CD14-positive monocyte (primary cell): ENCODE measurements at regions not wholly inside any gene's neighbourhood (a gene's known extent, or its start where the extent isn't known, plus 50 kb on each side); places are given as distances from the start of the nearest gene placed in this dataset.

Experiments
- DNase-seq, 3 donors: peaks; one replicate each; pipeline ENCODE4 v3.0.0-alpha.2; 2011 to 2022
- H2AFZ ChIP-seq: 2 replicates; pipeline ENCODE4 v1.6.0; 2012; ENCODE audit warnings: mild to moderate bottlenecking, low read depth, low read length, inconsistent platforms; ENCODE audit not compliant: insufficient read depth, poor library complexity, severe bottlenecking
- H3K27ac ChIP-seq, 2 donors: 1 replicate in 1 of 2; 2 replicates in 1 of 2; pipeline ENCODE4 v1.5.1; 2012 to 2013; ENCODE audit warnings: low read length in 2 of 2, control low read depth in 1 of 2, inconsistent platforms in 1 of 2, low read depth in 1 of 2, mild to moderate bottlenecking in 1 of 2
- H3K27me3 ChIP-seq, 2 donors: one replicate each; pipeline versions ENCODE4 v1.6.0 to v1.6.1; 2011 to 2013; ENCODE audit warnings: low read length in 2 of 2; ENCODE audit not compliant: control insufficient read depth in 2 of 2, insufficient read depth in 2 of 2
- H3K36me3 ChIP-seq, 2 donors: replicated peaks in 1 of 2; 1 replicate in 1 of 2; 2 replicates in 1 of 2; pipeline versions ENCODE4 v1.5.1 to v1.6.1; 2012 to 2013; ENCODE audit warnings: low read length in 2 of 2, control low read depth in 1 of 2, inconsistent platforms in 1 of 2, mild to moderate bottlenecking in 1 of 2; ENCODE audit not compliant: insufficient read depth in 2 of 2, control insufficient read depth in 1 of 2
- H3K4me1 ChIP-seq, 2 donors: 1 replicate in 1 of 2; 2 replicates in 1 of 2; pipeline versions ENCODE4 v1.5.1 to v1.6.1; 2012 to 2013; ENCODE audit warnings: low read length in 2 of 2, control low read depth in 1 of 2, inconsistent platforms in 1 of 2, mild to moderate bottlenecking in 1 of 2, moderate library complexity in 1 of 2; ENCODE audit not compliant: insufficient read depth in 2 of 2, control insufficient read depth in 1 of 2
- H3K4me2 ChIP-seq: replicated peaks from 2 replicates; pipeline ENCODE3; 2012; ENCODE audit warnings: low read length, moderate library complexity, mild to moderate bottlenecking; ENCODE audit not compliant: poor library complexity, severe bottlenecking; ENCODE audit errors: extremely low read depth
- H3K4me3 ChIP-seq, 3 experiments: fragments of 200-600 bp in 1 of 3; sonication (generic) in 1 of 3; replicated peaks in 1 of 3; 1 replicate in 2 of 3; 2 replicates in 1 of 3; pipeline ENCODE4 v1.5.1; 2011 to 2013; ENCODE audit warnings: low read length in 3 of 3, mild to moderate bottlenecking in 3 of 3, control low read depth in 2 of 3, low read depth in 2 of 3, inconsistent platforms in 1 of 3, moderate library complexity in 1 of 3
- H3K79me2 ChIP-seq: 2 replicates; pipeline ENCODE4 v1.6.0; 2012; ENCODE audit warnings: mild to moderate bottlenecking, control low read depth, inconsistent platforms, low read length, moderate library complexity; ENCODE audit not compliant: insufficient read depth
- H3K9ac ChIP-seq: 2 replicates; pipeline ENCODE4 v1.6.0; 2017; ENCODE audit warnings: low read length, mild to moderate bottlenecking; ENCODE audit not compliant: insufficient read depth, poor library complexity, severe bottlenecking
- H3K9me3 ChIP-seq, 2 donors: replicated peaks in 1 of 2; 1 replicate in 1 of 2; 2 replicates in 1 of 2; pipeline versions ENCODE4 v1.5.1 to v1.6.1; 2012 to 2013; ENCODE audit warnings: low read length in 2 of 2, control low read depth in 1 of 2; ENCODE audit not compliant: control insufficient read depth in 1 of 2, insufficient read depth in 1 of 2
- H4K20me1 ChIP-seq: 2 replicates; pipeline ENCODE4 v1.6.0; 2012; ENCODE audit warnings: mild to moderate bottlenecking, low read length, control low read depth, moderate library complexity; ENCODE audit not compliant: insufficient read depth
- H3K27ac Mint-ChIP-seq, 7 donors: one replicate each; pipeline ENCODE4 v1.8.0; 2020; ENCODE audit warnings: mild to moderate bottlenecking in 7 of 7, mixed read lengths in 7 of 7, moderate library complexity in 6 of 7, inconsistent platforms in 2 of 7
- H3K27me3 Mint-ChIP-seq, 3 donors: one replicate each; pipeline ENCODE4 v1.8.0; 2021 to 2022; ENCODE audit warnings: low read depth in 3 of 3, mild to moderate bottlenecking in 3 of 3, mixed read lengths in 3 of 3, moderate library complexity in 3 of 3, inconsistent platforms in 1 of 3
- H3K36me3 Mint-ChIP-seq, 2 donors: one replicate each; pipeline ENCODE4 v1.8.0; 2020; ENCODE audit warnings: mixed read lengths in 2 of 2, inconsistent platforms in 1 of 2, mild to moderate bottlenecking in 1 of 2
- H3K4me1 Mint-ChIP-seq: one replicate; pipeline ENCODE4 v1.8.0; 2020; ENCODE audit warnings: mild to moderate bottlenecking, mixed read lengths
- H3K4me3 Mint-ChIP-seq, 2 donors: one replicate each; pipeline ENCODE4 v1.8.0; 2020; ENCODE audit warnings: mild to moderate bottlenecking in 2 of 2, mixed read lengths in 2 of 2, moderate library complexity in 1 of 2
- H3K9me3 Mint-ChIP-seq, 7 donors: one replicate each; pipeline ENCODE4 v1.8.0; 2020 to 2022; ENCODE audit warnings: mixed read lengths in 7 of 7, mild to moderate bottlenecking in 6 of 7, moderate library complexity in 6 of 7, inconsistent platforms in 2 of 7
- CTCF ChIP-seq: fragments of 200-600 bp; IDR thresholded peaks from one replicate; pipeline ENCODE4 v1.8.0; 2022; ENCODE audit warnings: antibody characterized with exemption, mild to moderate bottlenecking
- WGBS: methylation state at CpG from one replicate; pipeline ENCODE4 v1.1.5; 2013; ENCODE audit warnings: missing lambda C conversion rate; ENCODE audit not compliant: insufficient coverage; 5-methylcytosine and 5-hydroxymethylcytosine counted together
- intact Hi-C, 2 donors: fragments of 100-400 bp; cut with micrococcal nuclease; formaldehyde crosslinking; loops; one replicate each; pipeline versions ENCODE4 v1.15.0 to v1.15.1; 2023

DNA sequence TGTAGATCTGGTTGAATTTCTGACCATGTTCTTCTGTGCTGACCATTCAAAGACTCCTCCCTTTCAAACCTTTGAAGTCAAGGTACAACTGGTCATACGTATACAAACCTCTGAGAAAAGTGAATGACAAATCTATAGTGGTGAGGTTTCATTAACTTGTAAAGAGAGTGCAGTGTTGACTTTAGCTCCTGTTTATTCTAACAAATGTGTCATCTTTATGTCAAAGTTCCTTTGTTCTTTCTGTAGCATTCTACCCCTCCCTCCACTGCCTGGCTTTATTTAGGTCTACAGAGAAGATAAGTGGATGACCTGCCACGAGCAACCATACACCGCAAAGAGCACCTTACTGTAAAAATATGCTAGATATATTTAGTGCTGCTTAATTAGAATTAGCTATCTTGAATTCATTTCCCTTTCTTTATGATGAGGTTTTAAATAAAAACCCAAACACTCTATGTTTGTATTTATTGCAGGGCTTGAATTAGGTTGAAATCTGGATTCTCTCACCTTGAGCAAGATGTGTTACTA lies 520.0 kb upstream of the CDH11 start:
- H3K4me2 ChIP-seq = no peak overlapping the region
- Mint-ChIP-seq H3K9me3 (peaks cover 0 to 2% (median 0%) of the 10 kb centered on the region in 7 donors), H3K4me3 (no peak overlapping the region), H3K36me3 (no peaks in the 10 kb centered on the region), H3K27ac (no peak overlapping the region), H3K27me3 (peaks cover 1 to 7% (median 2%) of the 10 kb centered on the region in 3 donors), H3K4me1 (no peaks in the 10 kb centered on the region)
- WGBS = no CpG with 5 or more reads among the region's 3 CpGs
- H3K4me1 ChIP-seq = no peaks in the 10 kb centered on the region
- no peaks in the 10 kb centered on the region for H4K20me1 ChIP-seq
- H3K9me3 ChIP-seq = no peaks in the 10 kb centered on the region
- intact Hi-C loops = no loop called here
- DNase-seq = no peak
- no peak for TF ChIP-seq CTCF
- H3K36me3 ChIP-seq = no peaks in the 10 kb centered on the region
- no peak overlapping the region for H3K27ac ChIP-seq
- H2AFZ ChIP-seq = no peak overlapping the region
- no peaks in the 10 kb centered on the region for H3K79me2 ChIP-seq
- H3K4me3 ChIP-seq = no peak overlapping the region
- no peak overlapping the region for H3K9ac ChIP-seq
- H3K27me3 ChIP-seq = no peaks in the 10 kb centered on the region

DNA sequence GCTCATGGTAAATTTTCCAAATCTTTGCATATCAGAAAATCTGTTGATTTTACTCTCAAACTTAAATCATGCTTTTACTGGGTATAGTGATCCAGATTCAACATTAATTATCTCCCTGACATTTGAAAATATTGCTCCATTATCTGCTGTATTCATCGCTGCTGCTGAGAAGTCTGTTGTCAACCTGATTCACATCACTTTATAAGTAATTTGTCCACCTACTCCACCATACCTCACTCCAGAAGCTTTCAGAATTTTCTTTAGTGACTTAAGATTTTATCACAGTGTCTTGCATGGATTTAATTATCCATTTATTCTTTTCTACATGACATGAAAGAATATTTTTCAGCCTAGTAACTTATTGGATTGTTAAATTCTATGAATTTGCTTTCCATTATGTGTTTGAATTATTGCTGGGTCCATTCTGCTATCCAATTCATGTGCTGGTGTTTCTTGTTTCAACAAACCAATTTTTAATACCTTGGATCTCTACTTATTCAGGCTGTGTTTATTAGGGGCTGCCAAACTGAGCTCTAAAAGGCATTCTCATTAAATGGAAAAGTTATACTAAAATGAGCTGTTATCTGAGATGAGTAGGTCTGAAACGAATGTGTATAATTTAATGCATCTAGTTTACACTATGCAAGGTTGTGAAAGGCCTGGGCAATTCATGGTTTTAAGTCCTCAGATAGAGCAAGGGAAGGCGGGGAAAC lies 519.3 kb upstream of the CDH11 start:
- Mint-ChIP-seq H3K27me3 (peaks cover 1 to 4% (median 2%) of the 10 kb centered on the region in 3 donors), H3K27ac (no peak overlapping the region), H3K4me3 (no peak overlapping the region), H3K4me1 (no peaks in the 10 kb centered on the region), H3K9me3 (peaks cover 0 to 3% (median 0%) of the 10 kb centered on the region in 7 donors), H3K36me3 (no peaks in the 10 kb centered on the region)
- intact Hi-C loops = no loop called here
- Histone ChIP-seq H3K4me1 (no peaks in the 10 kb centered on the region), H3K27me3 (no peaks in the 10 kb centered on the region), H3K9me3 (no peaks in the 10 kb centered on the region), H3K4me2 (no peak overlapping the region), H3K36me3 (no peaks in the 10 kb centered on the region), H3K4me3 (no peak overlapping the region), H4K20me1 (no peaks in the 10 kb centered on the region), H2AFZ (no peak overlapping the region), H3K9ac (no peak overlapping the region), H3K27ac (no peak overlapping the region), H3K79me2 (no peaks in the 10 kb centered on the region)
- 88% methylated on average over 1 of the region's 3 CpGs for WGBS
- no peak for TF ChIP-seq CTCF
- DNase-seq = no peak
